Right cardiac atrium (tissue), 5 donors: ENCODE measurements at regions not wholly inside any gene's neighbourhood (a gene's known extent, or its start where the extent isn't known, plus 50 kb on each side); places are given as distances from the start of the nearest gene placed in this dataset.

Experiments used
- ATAC-seq, 2 donors: fragments of 200-7000 bp; cut with Tn5 transposase; one replicate each; pipeline versions ENCODE4 v1.8.0 to v1.9.1; 2020; ENCODE audit warnings: moderate library complexity in 2 of 2, mild to moderate bottlenecking in 1 of 2
- DNase-seq, 3 donors: peaks; one replicate each; pipeline ENCODE4 v3.0.0-alpha.2; 2020
- H3K27ac ChIP-seq: one replicate; pipeline ENCODE4 v1.5.1; 2013; ENCODE audit warnings: mild to moderate bottlenecking, low read length, control low read depth, moderate library complexity
- H3K27me3 ChIP-seq: one replicate; pipeline ENCODE4 v1.6.1; 2013; ENCODE audit not compliant: control insufficient read depth, insufficient read depth
- H3K4me1 ChIP-seq: one replicate; pipeline ENCODE4 v1.6.1; 2013; ENCODE audit warnings: low read length; ENCODE audit not compliant: control insufficient read depth, insufficient read depth
- H3K4me3 ChIP-seq: one replicate; pipeline ENCODE4 v1.5.1; 2013; ENCODE audit warnings: low read length, control low read depth
- H3K9me3 ChIP-seq: one replicate; pipeline ENCODE4 v1.6.1; 2013; ENCODE audit warnings: low read length; ENCODE audit not compliant: control insufficient read depth
- WGBS: extraction: QIAGEN DNeasy Blood & Tissue Kit; methylation state at CpG from one replicate; pipeline ENCODE4 v1.1.7; 2013; 5-methylcytosine and 5-hydroxymethylcytosine counted together
- intact Hi-C, 4 donors: fragments of 100-400 bp; cut with DNase I; formaldehyde crosslinking; loops; one replicate each; pipeline versions ENCODE4 v1.11.0 to v1.14.0; 2022 to 2023
- donor health status: healthy with polysubstance abuse.
- donor health status: DM: no; HTN: yes; CAD: no.
- donor health status: DM: no; HTN: no; CAD: no.
- donor health status: DM: no; HTN: yes; CAD: no; lungs with severe emphysema.
- donor health status: DM: yes; HTN: yes; CAD: no.

GRCh38 chr4:137070614-137071013 lies 461.7 kb downstream of the PCDH18 start:
- intact Hi-C loops = no loop called here

GRCh38 chr4:137069473-137069872 lies 462.8 kb downstream of the PCDH18 start:
- H3K27ac ChIP-seq = no peak overlapping the region
- intact Hi-C loops = no loop called here
- DNase-seq (no peak), ATAC-seq (no peak)
- no peaks in the 10 kb centered on the region for H3K4me1 ChIP-seq
- 85% methylated on average over 2 of the region's 2 CpGs for WGBS
- no peak overlapping the region for H3K4me3 ChIP-seq
- H3K9me3 ChIP-seq = no peaks in the 10 kb centered on the region
- no peaks in the 10 kb centered on the region for H3K27me3 ChIP-seq

More at GRCh38 chr4:137070614-137071013, 461.7 kb downstream of the PCDH18 start:
- ATAC-seq = no peak
- Histone ChIP-seq H3K9me3 (no peaks in the 10 kb centered on the region), H3K4me3 (no peak overlapping the region), H3K4me1 (no peaks in the 10 kb centered on the region), H3K27me3 (no peaks in the 10 kb centered on the region), H3K27ac (no peak overlapping the region)
- whole genome bisulfite sequencing = 63% methylated on average over 2 of the region's 2 CpGs
- peak in 1 of 3 donors; percentile 16 for DNase-seq

- H3K27ac ChIP-seq = no peak overlapping the region
- ATAC-seq (no peak), DNase-seq (no peak)
- no peaks in the 10 kb centered on the region for H3K27me3 ChIP-seq
- H3K4me3 ChIP-seq = no peak overlapping the region
- H3K9me3 ChIP-seq = no peaks in the 10 kb centered on the region
- H3K4me1 ChIP-seq = no peaks in the 10 kb centered on the region
- WGBS = 80% methylated on average over 1 of the region's 1 CpG
- intact Hi-C loops = no loop called here
Measured at GRCh38 chr4:137067735-137068134, 464.6 kb downstream of the PCDH18 start.

- ATAC-seq = no peak
- 57% methylated on average over 1 of the region's 1 CpG for WGBS
- Histone ChIP-seq H3K27me3 (no peaks in the 10 kb centered on the region), H3K4me1 (no peaks in the 10 kb centered on the region), H3K27ac (no peak overlapping the region), H3K9me3 (no peaks in the 10 kb centered on the region), H3K4me3 (no peak overlapping the region)
- DNase-seq = no peak
- intact Hi-C loops = no loop called here
Measured at GRCh38 chr4:137065311-137065710, 467.0 kb downstream of the PCDH18 start.

- Histone ChIP-seq H3K9me3 (no peaks in the 10 kb centered on the region), H3K4me1 (no peaks in the 10 kb centered on the region), H3K27ac (no peak overlapping the region), H3K4me3 (no peak overlapping the region), H3K27me3 (no peaks in the 10 kb centered on the region)
- WGBS = 62% methylated on average over 2 of the region's 2 CpGs
- DNase-seq = no peak
- ATAC-seq = no peak
- intact Hi-C loops = no loop called here
Measured at GRCh38 chr4:137063961-137064360, 468.3 kb downstream of the PCDH18 start.

- Histone ChIP-seq H3K4me3 (no peak overlapping the region), H3K27ac (no peak overlapping the region), H3K27me3 (no peaks in the 10 kb centered on the region), H3K9me3 (no peaks in the 10 kb centered on the region), H3K4me1 (no peaks in the 10 kb centered on the region)
- 86% methylated on average over 2 of the region's 2 CpGs for WGBS
- no peak for DNase-seq
- no peak for ATAC-seq
- intact Hi-C loops = no loop called here
Measured at GRCh38 chr4:137043184-137043583, 489.1 kb downstream of the PCDH18 start.

GRCh38 chr4:137039370-137039769 lies 492.9 kb downstream of the PCDH18 start:
- no peaks in the 10 kb centered on the region for H3K27me3 ChIP-seq
- H3K4me1 ChIP-seq = no peaks in the 10 kb centered on the region
- no peak for DNase-seq
- no peak overlapping the region for H3K4me3 ChIP-seq
- intact Hi-C loops = no loop called here
- ATAC-seq = no peak
- WGBS = 17% methylated on average over 3 of the region's 3 CpGs
- no peaks in the 10 kb centered on the region for H3K9me3 ChIP-seq
- H3K27ac ChIP-seq = no peak overlapping the region

- no peak for DNase-seq
- H3K27ac ChIP-seq = no peak overlapping the region
- H3K27me3 ChIP-seq = no peaks in the 10 kb centered on the region
- no peak for ATAC-seq
- no peak overlapping the region for H3K4me3 ChIP-seq
- H3K4me1 ChIP-seq = no peaks in the 10 kb centered on the region
- intact Hi-C loops = no loop called here
- H3K9me3 ChIP-seq = no peaks in the 10 kb centered on the region
Measured at GRCh38 chr4:137032222-137032621, 500.1 kb downstream of the PCDH18 start.

- 77% methylated on average over 3 of the region's 3 CpGs for WGBS
- H3K27me3 ChIP-seq = no peaks in the 10 kb centered on the region
- no peak overlapping the region for H3K27ac ChIP-seq
- ATAC-seq = no peak
- no peak overlapping the region for H3K4me3 ChIP-seq
- no peaks in the 10 kb centered on the region for H3K4me1 ChIP-seq
- DNase-seq = no peak
- no peaks in the 10 kb centered on the region for H3K9me3 ChIP-seq
- intact Hi-C loops = no loop called here
Measured at GRCh38 chr4:137029026-137029425, 503.3 kb downstream of the PCDH18 start.

- no peak overlapping the region for H3K4me3 ChIP-seq
- no peaks in the 10 kb centered on the region for H3K4me1 ChIP-seq
- DNase-seq (no peak), ATAC-seq (no peak)
- no peaks in the 10 kb centered on the region for H3K27me3 ChIP-seq
- H3K9me3 ChIP-seq = no peaks in the 10 kb centered on the region
- intact Hi-C loops = no loop called here
- no peak overlapping the region for H3K27ac ChIP-seq
- 70% methylated on average over 5 of the region's 5 CpGs for WGBS
Measured at GRCh38 chr4:137025484-137026059, 506.7 kb downstream of the PCDH18 start.

GRCh38 chr4:137015426-137016409 lies 516.6 kb downstream of the PCDH18 start:
- Histone ChIP-seq H3K4me1 (no peaks in the 10 kb centered on the region), H3K27ac (no peak overlapping the region), H3K9me3 (no peaks in the 10 kb centered on the region), H3K4me3 (no peak overlapping the region), H3K27me3 (no peaks in the 10 kb centered on the region)
- ATAC-seq (no peak), DNase-seq (no peak)
- 61% methylated on average over 2 of the region's 2 CpGs for WGBS
- intact Hi-C loops = no loop called here
